ENCODE measurements at regions not wholly inside any gene's neighbourhood (a gene's known extent, or its start where the extent isn't known, plus 50 kb on each side); places are given as distances from the start of the nearest gene placed in this dataset.

DNA sequence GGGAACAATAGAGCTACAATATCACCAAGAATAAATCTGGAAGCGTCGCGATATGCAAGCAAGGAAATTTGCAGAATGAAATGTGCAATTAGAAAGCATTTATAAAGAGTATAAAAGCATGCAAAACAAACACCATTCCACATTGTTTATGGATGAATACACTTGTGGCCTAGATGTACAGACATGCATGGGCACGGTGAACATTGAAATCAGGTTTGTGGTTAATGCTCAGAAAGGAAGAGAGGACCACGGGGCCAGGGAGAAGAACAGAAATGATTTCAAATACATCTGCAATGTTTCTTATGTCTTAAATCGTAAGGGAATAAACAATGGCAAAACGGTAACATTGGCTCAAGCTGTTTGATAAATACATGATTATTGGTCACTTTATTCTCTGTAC is 235.9 kb downstream of the FOXL1 start:
- intact Hi-C loops (cut with DNase I), result no loop called here
- Histone ChIP-seq H3K36me3 (no peaks in the 10 kb centered on the region), H3K4me1 (no peaks in the 10 kb centered on the region), H3K9me3 (no peaks in the 10 kb centered on the region), H3K27ac (no peak overlapping the region), H3K27me3 (no peaks in the 10 kb centered on the region), H3K4me3 (no peak overlapping the region)
- DNase-seq (ENCODE audit: extremely low spot score in 2 of 2), result no peak
- no peak for TF ChIP-seq POLR2AphosphoS5 (IDR thresholded peaks at IDR 0.05; ENCODE audit: insufficient read depth in 1 of 2, low read depth in 1 of 2)
- TF ChIP-seq, protein P1, sequence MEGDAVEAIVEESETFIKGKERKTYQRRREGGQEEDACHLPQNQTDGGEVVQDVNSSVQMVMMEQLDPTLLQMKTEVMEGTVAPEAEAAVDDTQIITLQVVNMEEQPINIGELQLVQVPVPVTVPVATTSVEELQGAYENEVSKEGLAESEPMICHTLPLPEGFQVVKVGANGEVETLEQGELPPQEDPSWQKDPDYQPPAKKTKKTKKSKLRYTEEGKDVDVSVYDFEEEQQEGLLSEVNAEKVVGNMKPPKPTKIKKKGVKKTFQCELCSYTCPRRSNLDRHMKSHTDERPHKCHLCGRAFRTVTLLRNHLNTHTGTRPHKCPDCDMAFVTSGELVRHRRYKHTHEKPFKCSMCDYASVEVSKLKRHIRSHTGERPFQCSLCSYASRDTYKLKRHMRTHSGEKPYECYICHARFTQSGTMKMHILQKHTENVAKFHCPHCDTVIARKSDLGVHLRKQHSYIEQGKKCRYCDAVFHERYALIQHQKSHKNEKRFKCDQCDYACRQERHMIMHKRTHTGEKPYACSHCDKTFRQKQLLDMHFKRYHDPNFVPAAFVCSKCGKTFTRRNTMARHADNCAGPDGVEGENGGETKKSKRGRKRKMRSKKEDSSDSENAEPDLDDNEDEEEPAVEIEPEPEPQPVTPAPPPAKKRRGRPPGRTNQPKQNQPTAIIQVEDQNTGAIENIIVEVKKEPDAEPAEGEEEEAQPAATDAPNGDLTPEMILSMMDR (IDR thresholded peaks at IDR 0.05), result no peak
- no peak for TF ChIP-seq POLR2A (IDR thresholded peaks at IDR 0.05)

DNA sequence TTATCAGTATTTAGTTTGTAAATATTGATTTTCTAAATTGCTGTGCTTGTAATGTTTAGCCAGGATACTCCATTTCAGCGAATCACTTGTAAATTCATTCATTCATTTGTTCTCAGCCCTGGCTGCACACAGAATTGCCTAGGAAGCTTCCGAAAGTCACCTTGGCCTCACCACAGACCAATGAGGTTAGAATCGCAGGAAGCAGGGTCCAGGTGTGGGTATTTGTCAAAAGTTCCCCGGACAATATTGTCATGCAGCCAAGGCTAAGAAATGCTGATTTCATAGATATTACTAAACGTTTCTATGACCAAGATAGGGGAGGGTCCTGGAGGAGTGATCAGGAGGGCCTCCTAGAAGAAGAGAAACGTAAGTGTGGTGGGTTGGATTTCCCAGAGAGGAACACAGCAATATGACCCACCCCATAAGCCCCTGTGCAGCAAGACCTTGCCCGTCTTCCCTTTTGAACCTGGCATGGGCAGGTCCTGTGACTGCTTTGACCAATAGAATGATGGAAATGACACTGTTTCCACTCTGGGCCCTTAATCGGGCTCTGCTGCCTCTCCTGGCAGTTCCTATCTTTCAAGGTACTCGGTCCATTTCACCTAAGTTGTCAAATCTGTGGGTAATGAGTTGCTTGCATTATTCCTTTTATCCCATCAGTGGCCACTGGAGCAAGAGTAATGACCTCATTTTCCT is 238.7 kb downstream of the FOXL1 start:
- no peaks in the 10 kb centered on the region for H3K27me3 ChIP-seq
- TF ChIP-seq POLR2AphosphoS5 (IDR thresholded peaks at IDR 0.05; ENCODE audit: insufficient read depth in 1 of 2, low read depth in 1 of 2), result no peak
- TF ChIP-seq POLR2A (IDR thresholded peaks at IDR 0.05), result no peak
- TF ChIP-seq, protein P1 (IDR thresholded peaks at IDR 0.05), result no peak

DNA sequence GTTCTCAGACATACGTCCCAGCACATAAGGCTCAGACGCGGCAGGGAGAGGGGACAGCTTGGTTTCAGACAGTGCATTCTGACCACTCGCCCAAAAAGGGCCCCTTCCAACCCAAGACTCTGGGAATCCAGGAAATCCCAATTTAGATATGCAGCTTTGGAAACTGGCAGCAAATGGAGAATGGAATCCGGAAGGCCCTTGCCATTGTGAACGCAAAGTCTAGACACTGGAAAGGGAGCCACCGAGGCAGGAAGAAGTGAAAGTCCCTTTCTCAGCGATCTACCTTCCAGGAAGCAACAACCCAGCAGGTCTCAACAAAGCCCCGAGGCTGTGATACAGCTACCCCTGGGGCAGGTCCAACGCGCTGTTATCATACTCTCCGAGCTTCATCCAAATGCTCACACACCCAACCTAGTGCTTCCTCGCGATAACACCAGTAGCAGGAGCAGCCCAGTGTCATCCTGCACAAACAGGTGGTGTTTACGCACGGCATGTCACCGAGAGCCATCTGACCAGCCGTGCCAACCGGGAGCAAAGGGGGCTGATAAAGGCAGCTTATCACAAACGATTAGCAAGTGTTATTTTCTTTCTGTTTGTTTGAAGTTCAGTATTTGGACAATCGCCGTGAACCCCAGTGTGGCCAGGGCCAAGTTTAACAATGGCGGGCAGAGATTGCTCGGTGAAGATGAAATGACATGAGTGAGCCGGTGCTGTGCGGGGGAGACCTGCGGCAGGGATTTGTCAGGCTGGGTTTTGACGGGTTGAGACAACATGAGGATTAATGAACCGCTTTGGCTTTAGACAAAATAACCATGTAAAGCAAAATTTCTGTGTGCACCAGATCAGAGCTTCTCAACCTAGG is 240.6 kb downstream of the FOXL1 start:
- no peaks in the 10 kb centered on the region for H3K36me3 ChIP-seq
- H3K27me3 ChIP-seq, result no peaks in the 10 kb centered on the region
- TF ChIP-seq POLR2AphosphoS5 (IDR thresholded peaks at IDR 0.05; ENCODE audit: insufficient read depth in 1 of 2, low read depth in 1 of 2), result no peak
- TF ChIP-seq, protein P1 (IDR thresholded peaks at IDR 0.05), result no peak
- TF ChIP-seq POLR2A (IDR thresholded peaks at IDR 0.05), result no peak
- no peaks in the 10 kb centered on the region for H3K4me1 ChIP-seq
- H3K9me3 ChIP-seq, result no peaks in the 10 kb centered on the region
- no peak overlapping the region for H3K4me3 ChIP-seq
- intact Hi-C loops (cut with DNase I), result no loop called here
- H3K27ac ChIP-seq, result no peak overlapping the region
- no peak for DNase-seq (ENCODE audit: extremely low spot score in 2 of 2)

More for the DNA sequence above, 238.7 kb downstream of the FOXL1 start:
- intact Hi-C loops (cut with DNase I), result no loop called here
- DNase-seq (ENCODE audit: extremely low spot score in 2 of 2), result no peak
- Histone ChIP-seq H3K4me1 (no peaks in the 10 kb centered on the region), H3K27ac (no peak overlapping the region), H3K36me3 (no peaks in the 10 kb centered on the region), H3K9me3 (no peaks in the 10 kb centered on the region), H3K4me3 (no peak overlapping the region)

DNA sequence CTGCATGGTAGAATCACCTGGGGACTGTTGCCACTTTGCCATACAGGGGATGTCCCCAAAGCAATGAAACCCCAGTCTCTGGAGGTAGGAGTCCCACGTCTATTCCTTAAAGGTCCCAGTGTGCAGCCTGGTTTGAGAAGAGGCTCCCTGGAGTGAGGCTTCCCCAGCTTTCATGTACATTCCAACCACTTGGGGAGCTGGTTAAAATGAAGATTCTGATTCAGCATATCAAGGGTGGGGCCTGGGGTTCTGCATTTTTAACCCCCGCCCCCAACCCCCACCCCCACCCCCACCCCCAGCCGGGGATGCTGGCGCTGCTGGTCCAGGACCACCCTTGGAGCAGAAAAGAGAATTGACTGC is 241.2 kb downstream of the FOXL1 start:
- no peak for DNase-seq (ENCODE audit: extremely low spot score in 2 of 2)
- no peak for TF ChIP-seq POLR2A (IDR thresholded peaks at IDR 0.05)
- TF ChIP-seq POLR2AphosphoS5 (IDR thresholded peaks at IDR 0.05; ENCODE audit: insufficient read depth in 1 of 2, low read depth in 1 of 2), result no peak
- TF ChIP-seq, protein P1 (IDR thresholded peaks at IDR 0.05), result no peak
- intact Hi-C loops (cut with DNase I), result no loop called here
- no peaks in the 10 kb centered on the region for H3K9me3 ChIP-seq
- no peak overlapping the region for H3K4me3 ChIP-seq
- H3K27me3 ChIP-seq, result no peaks in the 10 kb centered on the region
- no peaks in the 10 kb centered on the region for H3K36me3 ChIP-seq
- peaks cover 3% of the 10 kb centered on the region for H3K4me1 ChIP-seq
- no peak overlapping the region for H3K27ac ChIP-seq

DNA sequence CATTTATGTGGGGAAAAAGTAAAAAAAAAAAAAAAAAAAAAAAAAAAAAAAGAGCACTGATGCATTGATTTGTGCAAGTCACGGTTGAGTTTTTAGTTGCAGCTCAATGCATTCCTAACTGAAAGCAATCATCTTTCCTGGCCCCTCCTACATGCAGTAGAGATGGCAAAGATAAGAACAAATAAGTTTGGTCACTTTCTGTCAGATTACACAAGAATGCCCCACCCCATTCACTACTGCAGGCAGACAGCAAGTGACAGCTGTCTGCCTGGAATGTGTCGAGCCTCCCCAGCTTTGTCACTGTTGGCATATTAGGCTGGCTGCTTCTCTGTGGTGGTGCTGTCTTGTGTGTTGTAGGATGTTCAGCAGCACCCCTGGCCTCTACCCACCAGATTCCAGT is 243.5 kb downstream of the FOXL1 start:
- TF ChIP-seq POLR2A (IDR thresholded peaks at IDR 0.05), result no peak
- TF ChIP-seq, protein P1 (IDR thresholded peaks at IDR 0.05), result no peak
- TF ChIP-seq POLR2AphosphoS5 (IDR thresholded peaks at IDR 0.05; ENCODE audit: insufficient read depth in 1 of 2, low read depth in 1 of 2), result no peak
- Histone ChIP-seq H3K4me3 (no peak overlapping the region), H3K27ac (no peak overlapping the region), H3K27me3 (no peaks in the 10 kb centered on the region), H3K4me1 (peaks cover 4% of the 10 kb centered on the region), H3K36me3 (no peaks in the 10 kb centered on the region), H3K9me3 (no peaks in the 10 kb centered on the region)
- no peak for DNase-seq (ENCODE audit: extremely low spot score in 2 of 2)
- intact Hi-C loops (cut with DNase I), result no loop called here

Measured in vagina (tissue), 2 donors.